Breast epithelium (tissue), 4 donors: ENCODE measurements at regions not wholly inside any gene's neighbourhood (a gene's known extent, or its start where the extent isn't known, plus 50 kb on each side); places are given as distances from the start of the nearest gene placed in this dataset.

ENCODE experiments used
- DNase-seq, 2 donors: peaks; one replicate each; pipeline ENCODE4 v3.0.0-alpha.2; 2019; ENCODE audit warnings: low spot score in 2 of 2
- H3K27ac ChIP-seq, 2 donors: fragments of 200-600 bp; sonication (generic) in 1 of 2; one replicate each; pipeline ENCODE4 v1.5.1; 2016 to 2019; ENCODE audit warnings: mild to moderate bottlenecking in 1 of 2
- H3K27me3 ChIP-seq, 2 donors: fragments of 200-600 bp; sonication (generic) in 1 of 2; one replicate each; pipeline versions ENCODE4 v1.5.1 to v1.6.0; 2017 to 2019; ENCODE audit warnings: control low read depth in 1 of 2, mild to moderate bottlenecking in 1 of 2
- H3K36me3 ChIP-seq: fragments of 200-600 bp; one replicate; pipeline ENCODE4 v1.5.1; 2019
- H3K4me1 ChIP-seq, 2 donors: fragments of 200-600 bp; sonication (generic); one replicate each; pipeline ENCODE4 v1.5.1; 2016 to 2019; ENCODE audit warnings: control low read depth in 1 of 2
- H3K4me3 ChIP-seq, 3 donors: fragments of 200-600 bp; sonication (generic); 1 replicate in 2 of 3; 2 replicates in 1 of 3; pipeline ENCODE4 v1.5.1; 2016 to 2019; ENCODE audit warnings: mild to moderate bottlenecking in 3 of 3, moderate library complexity in 2 of 3
- H3K9me3 ChIP-seq, 2 donors: fragments of 200-600 bp; sonication (generic) in 1 of 2; one replicate each; pipeline ENCODE4 v1.5.1; 2016 to 2019; ENCODE audit warnings: control low read depth in 1 of 2
- POLR2A ChIP-seq: fragments of 450-650 bp; IDR thresholded peaks from one replicate; pipeline ENCODE4 v1.6.1; 2016; ENCODE audit warnings: antibody characterized with exemption, mild to moderate bottlenecking, moderate library complexity
- POLR2AphosphoS5 ChIP-seq, 3 donors: sonication (generic); formaldehyde crosslinking; IDR thresholded peaks; one replicate each; pipeline ENCODE4 v1.6.1; 2017; ENCODE audit warnings: antibody characterized with exemption in 3 of 3
- intact Hi-C: fragments of 100-400 bp; cut with DNase I; formaldehyde crosslinking; loops from one replicate; pipeline ENCODE4 v1.15.1; 2023; ENCODE audit warnings: low total_unique reads
- TF ChIP-seq, protein P1 (sequence below), 3 donors: fragments of 450-650 bp; IDR thresholded peaks; one replicate each; pipeline ENCODE4 v1.5.1; 2016 to 2017; ENCODE audit warnings: antibody characterized with exemption in 3 of 3, mild to moderate bottlenecking in 3 of 3, moderate library complexity in 3 of 3

DNA sequence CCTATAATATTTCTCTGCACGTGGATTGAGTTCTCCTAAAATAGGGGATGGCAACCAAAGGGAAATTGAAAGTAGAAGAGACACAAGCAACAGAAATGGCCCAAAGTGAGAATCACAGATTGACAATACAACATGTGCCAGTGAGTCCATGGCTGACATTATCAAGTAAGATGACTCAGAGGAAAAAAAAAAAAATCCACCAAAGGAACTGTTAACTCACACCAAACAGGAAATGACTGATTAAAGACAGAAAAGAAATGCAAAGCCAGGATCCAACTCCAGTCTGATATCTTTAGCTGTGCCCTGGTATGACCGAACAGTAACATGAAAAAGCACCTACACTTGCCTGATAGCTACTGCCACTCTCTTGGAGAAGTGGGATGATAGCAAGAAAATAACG, 485.0 kb downstream of the PRKD1 start:
- Histone ChIP-seq H3K36me3 (no peaks in the 10 kb centered on the region), H3K27ac (no peak overlapping the region), H3K9me3 (no peaks in the 10 kb centered on the region), H3K4me1 (no peaks in the 10 kb centered on the region), H3K4me3 (no peak overlapping the region), H3K27me3 (no peaks in the 10 kb centered on the region)
- no peak for TF ChIP-seq POLR2AphosphoS5 (IDR thresholded peaks at IDR 0.05)
- no peak for TF ChIP-seq POLR2A
- TF ChIP-seq, protein P1, sequence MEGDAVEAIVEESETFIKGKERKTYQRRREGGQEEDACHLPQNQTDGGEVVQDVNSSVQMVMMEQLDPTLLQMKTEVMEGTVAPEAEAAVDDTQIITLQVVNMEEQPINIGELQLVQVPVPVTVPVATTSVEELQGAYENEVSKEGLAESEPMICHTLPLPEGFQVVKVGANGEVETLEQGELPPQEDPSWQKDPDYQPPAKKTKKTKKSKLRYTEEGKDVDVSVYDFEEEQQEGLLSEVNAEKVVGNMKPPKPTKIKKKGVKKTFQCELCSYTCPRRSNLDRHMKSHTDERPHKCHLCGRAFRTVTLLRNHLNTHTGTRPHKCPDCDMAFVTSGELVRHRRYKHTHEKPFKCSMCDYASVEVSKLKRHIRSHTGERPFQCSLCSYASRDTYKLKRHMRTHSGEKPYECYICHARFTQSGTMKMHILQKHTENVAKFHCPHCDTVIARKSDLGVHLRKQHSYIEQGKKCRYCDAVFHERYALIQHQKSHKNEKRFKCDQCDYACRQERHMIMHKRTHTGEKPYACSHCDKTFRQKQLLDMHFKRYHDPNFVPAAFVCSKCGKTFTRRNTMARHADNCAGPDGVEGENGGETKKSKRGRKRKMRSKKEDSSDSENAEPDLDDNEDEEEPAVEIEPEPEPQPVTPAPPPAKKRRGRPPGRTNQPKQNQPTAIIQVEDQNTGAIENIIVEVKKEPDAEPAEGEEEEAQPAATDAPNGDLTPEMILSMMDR (IDR thresholded peaks at IDR 0.05): no peak
- intact Hi-C loops: no loop called here
- no peak for DNase-seq

DNA sequence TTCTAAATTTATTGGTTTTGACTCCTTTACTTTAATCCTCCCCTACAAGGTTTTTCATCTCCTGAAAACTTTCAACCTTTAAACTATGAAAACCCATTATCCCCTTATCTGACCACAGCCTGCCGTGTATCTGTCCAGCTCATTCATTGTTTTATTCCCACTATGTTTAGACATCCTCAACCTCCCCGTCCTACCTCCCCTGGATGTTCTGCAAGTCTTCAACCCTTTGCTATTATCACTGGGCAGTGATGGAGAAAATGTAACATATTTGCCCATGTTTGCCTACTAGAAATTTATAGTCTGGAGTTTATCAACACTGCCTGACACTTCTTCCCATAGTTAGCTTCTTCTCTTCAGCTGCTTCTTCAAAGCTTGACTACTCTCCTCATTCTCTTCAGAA, 483.4 kb downstream of the PRKD1 start:
- Histone ChIP-seq H3K4me1 (no peaks in the 10 kb centered on the region), H3K27me3 (no peaks in the 10 kb centered on the region), H3K27ac (no peak overlapping the region), H3K36me3 (no peaks in the 10 kb centered on the region), H3K4me3 (no peak overlapping the region), H3K9me3 (no peaks in the 10 kb centered on the region)
- no peak for DNase-seq
- intact Hi-C loops: no loop called here
- no peak for TF ChIP-seq POLR2A

DNA sequence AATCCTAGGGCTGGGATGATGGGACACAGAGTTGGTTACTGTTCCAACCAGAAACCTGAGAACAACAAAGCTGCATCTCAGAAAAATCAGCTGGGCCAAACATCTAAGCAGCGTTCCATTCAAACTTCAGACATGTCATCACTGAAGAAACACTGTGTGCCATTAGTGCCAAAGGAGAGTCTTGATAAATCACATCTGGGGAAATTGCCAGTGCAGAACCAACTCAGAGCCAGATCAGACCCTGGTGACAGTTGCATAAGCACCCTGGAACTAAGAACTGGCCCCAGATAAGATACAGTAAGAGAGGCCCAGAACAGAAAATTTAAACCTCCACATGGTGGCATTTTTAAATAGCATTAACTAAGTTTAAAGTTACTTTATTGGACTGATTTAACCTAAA, 482.8 kb downstream of the PRKD1 start:
- no peak for DNase-seq
- H3K4me3 ChIP-seq: no peak overlapping the region
- H3K4me1 ChIP-seq: no peaks in the 10 kb centered on the region
- no peaks in the 10 kb centered on the region for H3K27me3 ChIP-seq
- no peak for TF ChIP-seq POLR2AphosphoS5 (IDR thresholded peaks at IDR 0.05)
- no peak for TF ChIP-seq POLR2A
- TF ChIP-seq, protein P1 (IDR thresholded peaks at IDR 0.05): no peak
- no peaks in the 10 kb centered on the region for H3K9me3 ChIP-seq
- H3K36me3 ChIP-seq: no peaks in the 10 kb centered on the region
- intact Hi-C loops: no loop called here
- H3K27ac ChIP-seq: no peak overlapping the region

DNA sequence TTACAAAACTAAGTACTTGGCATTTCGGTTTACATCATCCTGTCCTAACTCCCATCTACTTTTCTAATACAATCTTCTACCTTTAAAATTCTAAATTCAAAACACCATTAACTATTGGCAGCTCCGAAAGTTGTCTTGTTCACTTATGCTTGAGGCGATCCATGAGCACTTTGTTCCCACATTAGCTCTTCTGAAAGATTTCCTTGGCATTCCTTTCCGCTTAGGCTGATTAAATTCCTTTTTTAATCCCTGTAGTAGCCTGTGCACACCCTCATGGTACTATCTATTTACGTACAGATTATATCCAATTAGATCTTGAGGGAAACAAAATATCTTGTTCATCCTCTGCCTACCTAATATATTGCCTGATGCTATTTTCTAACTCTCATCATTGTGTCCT, 480.7 kb downstream of the PRKD1 start:
- Histone ChIP-seq H3K27ac (no peak overlapping the region), H3K4me1 (no peaks in the 10 kb centered on the region), H3K9me3 (no peaks in the 10 kb centered on the region), H3K36me3 (no peaks in the 10 kb centered on the region), H3K27me3 (no peaks in the 10 kb centered on the region), H3K4me3 (no peak overlapping the region)
- TF ChIP-seq POLR2A: no peak
- no peak for TF ChIP-seq POLR2AphosphoS5 (IDR thresholded peaks at IDR 0.05)
- TF ChIP-seq, protein P1 (IDR thresholded peaks at IDR 0.05): no peak
- intact Hi-C loops: no loop called here
- DNase-seq: no peak

DNA sequence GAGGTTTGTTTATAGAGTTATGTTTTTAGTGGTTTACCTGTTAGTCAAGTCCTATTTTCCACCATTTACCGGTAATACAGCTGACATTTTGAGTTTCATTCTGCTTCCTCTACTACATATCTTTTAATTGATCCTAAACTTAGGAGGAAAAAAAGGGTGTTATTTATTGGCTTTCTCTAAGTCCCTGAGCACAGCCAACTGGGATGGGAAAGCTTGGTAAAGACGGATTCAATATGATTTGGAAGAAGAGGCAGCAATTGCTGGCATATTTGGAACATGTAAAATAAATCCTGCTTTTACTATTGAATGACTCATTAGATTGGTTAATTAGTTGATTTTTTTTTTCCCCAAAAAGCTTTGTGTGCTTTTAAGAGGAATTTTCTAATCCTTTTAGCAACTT, 475.7 kb downstream of the PRKD1 start:
- TF ChIP-seq POLR2A: no peak
- TF ChIP-seq, protein P1 (IDR thresholded peaks at IDR 0.05): no peak
- TF ChIP-seq POLR2AphosphoS5 (IDR thresholded peaks at IDR 0.05): no peak
- H3K27ac ChIP-seq: no peak overlapping the region
- no peaks in the 10 kb centered on the region for H3K4me1 ChIP-seq
- H3K27me3 ChIP-seq: no peaks in the 10 kb centered on the region
- H3K9me3 ChIP-seq: no peaks in the 10 kb centered on the region
- DNase-seq: no peak
- no peaks in the 10 kb centered on the region for H3K36me3 ChIP-seq
- H3K4me3 ChIP-seq: no peak overlapping the region
- intact Hi-C loops: no loop called here

DNA sequence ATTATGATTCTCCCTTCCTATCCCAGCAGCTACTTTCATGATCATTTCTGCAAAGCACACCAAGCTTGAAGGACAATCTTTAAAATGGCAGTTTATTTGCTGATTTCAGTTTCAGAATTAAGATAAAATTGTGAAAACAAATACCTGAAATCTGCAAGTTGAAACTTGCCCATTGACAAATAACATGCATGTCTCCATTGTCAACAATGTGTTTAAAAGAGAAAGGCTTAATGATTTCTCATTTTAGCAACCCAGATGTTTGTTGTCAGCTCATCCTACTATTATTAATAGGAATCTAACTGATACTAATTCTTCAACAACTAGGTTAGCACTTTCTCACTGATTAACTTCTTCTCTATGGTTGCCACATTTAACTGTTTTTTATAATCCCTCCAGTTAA, 474.6 kb downstream of the PRKD1 start:
- TF ChIP-seq POLR2AphosphoS5 (IDR thresholded peaks at IDR 0.05) (no peak), POLR2A (no peak)
- TF ChIP-seq, protein P1 (IDR thresholded peaks at IDR 0.05): no peak
- intact Hi-C loops: no loop called here
- Histone ChIP-seq H3K4me1 (no peaks in the 10 kb centered on the region), H3K9me3 (no peaks in the 10 kb centered on the region), H3K4me3 (no peak overlapping the region), H3K36me3 (no peaks in the 10 kb centered on the region), H3K27ac (no peak overlapping the region), H3K27me3 (no peaks in the 10 kb centered on the region)
- no peak for DNase-seq
